ENCODE measurements at regions not wholly inside any gene's neighbourhood (a gene's known extent, or its start where the extent isn't known, plus 50 kb on each side); places are given as distances from the start of the nearest gene placed in this dataset.

- TF ChIP-seq POLR2A (IDR thresholded peaks at IDR 0.05) (no peak), POLR2AphosphoS5 (IDR thresholded peaks at IDR 0.05) (no peak)
These were observed 105.5 kb upstream of the S1PR1 start for GRCh38 chr1:101131239-101131843.
